Breast epithelium (tissue), 4 donors: ENCODE measurements at regions not wholly inside any gene's neighbourhood (a gene's known extent, or its start where the extent isn't known, plus 50 kb on each side); places are given as distances from the start of the nearest gene placed in this dataset.

Experiments used
- DNase-seq, 2 donors: peaks; one replicate each; pipeline ENCODE4 v3.0.0-alpha.2; 2019; ENCODE audit warnings: low spot score in 2 of 2
- H3K27ac ChIP-seq, 2 donors: fragments of 200-600 bp; sonication (generic) in 1 of 2; one replicate each; pipeline ENCODE4 v1.5.1; 2016 to 2019; ENCODE audit warnings: mild to moderate bottlenecking in 1 of 2
- H3K27me3 ChIP-seq, 2 donors: fragments of 200-600 bp; sonication (generic) in 1 of 2; one replicate each; pipeline versions ENCODE4 v1.5.1 to v1.6.0; 2017 to 2019; ENCODE audit warnings: control low read depth in 1 of 2, mild to moderate bottlenecking in 1 of 2
- H3K36me3 ChIP-seq: fragments of 200-600 bp; one replicate; pipeline ENCODE4 v1.5.1; 2019
- H3K4me1 ChIP-seq, 2 donors: fragments of 200-600 bp; sonication (generic); one replicate each; pipeline ENCODE4 v1.5.1; 2016 to 2019; ENCODE audit warnings: control low read depth in 1 of 2
- H3K4me3 ChIP-seq, 3 donors: fragments of 200-600 bp; sonication (generic); 1 replicate in 2 of 3; 2 replicates in 1 of 3; pipeline ENCODE4 v1.5.1; 2016 to 2019; ENCODE audit warnings: mild to moderate bottlenecking in 3 of 3, moderate library complexity in 2 of 3
- H3K9me3 ChIP-seq, 2 donors: fragments of 200-600 bp; sonication (generic) in 1 of 2; one replicate each; pipeline ENCODE4 v1.5.1; 2016 to 2019; ENCODE audit warnings: control low read depth in 1 of 2
- POLR2A ChIP-seq: fragments of 450-650 bp; IDR thresholded peaks from one replicate; pipeline ENCODE4 v1.6.1; 2016; ENCODE audit warnings: antibody characterized with exemption, mild to moderate bottlenecking, moderate library complexity
- POLR2AphosphoS5 ChIP-seq, 3 donors: sonication (generic); formaldehyde crosslinking; IDR thresholded peaks; one replicate each; pipeline ENCODE4 v1.6.1; 2017; ENCODE audit warnings: antibody characterized with exemption in 3 of 3
- intact Hi-C: fragments of 100-400 bp; cut with DNase I; formaldehyde crosslinking; loops from one replicate; pipeline ENCODE4 v1.15.1; 2023; ENCODE audit warnings: low total_unique reads
- TF ChIP-seq, protein P1 (sequence below), 3 donors: fragments of 450-650 bp; IDR thresholded peaks; one replicate each; pipeline ENCODE4 v1.5.1; 2016 to 2017; ENCODE audit warnings: antibody characterized with exemption in 3 of 3, mild to moderate bottlenecking in 3 of 3, moderate library complexity in 3 of 3

DNA sequence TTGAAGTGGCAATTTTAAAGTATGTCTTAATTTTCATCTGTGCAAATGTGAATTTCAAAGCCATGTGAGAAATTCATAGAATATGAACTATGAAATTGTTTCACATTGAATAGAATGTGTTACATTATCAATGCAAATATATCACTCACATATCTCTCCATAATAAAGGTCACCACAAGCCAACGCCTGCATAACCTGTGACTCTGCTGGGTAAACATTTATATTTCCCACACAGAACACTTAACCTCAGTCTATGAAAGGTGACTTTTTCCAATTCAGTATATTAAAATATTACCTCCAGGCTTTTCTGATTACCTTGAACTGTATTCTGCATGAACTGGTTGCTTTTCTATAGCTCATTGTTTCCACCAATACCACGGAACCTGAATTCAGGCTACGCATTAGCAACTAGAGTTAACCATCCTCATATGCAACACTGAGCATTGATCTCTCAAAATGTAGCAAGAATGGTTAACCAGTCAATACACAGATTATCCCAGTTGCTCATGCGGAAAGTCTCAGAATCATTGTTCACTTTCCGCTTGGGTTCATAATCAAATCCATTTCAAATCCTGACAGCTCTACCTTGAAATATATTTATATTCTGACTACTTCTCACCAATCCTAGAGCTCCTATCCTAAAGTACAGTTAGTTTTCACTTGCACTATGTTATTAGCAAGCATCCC lies 126.6 kb upstream of the TYRP1 start:
- H3K4me1 ChIP-seq, result no peaks in the 10 kb centered on the region
- no peaks in the 10 kb centered on the region for H3K36me3 ChIP-seq
- H3K27me3 ChIP-seq, result no peaks in the 10 kb centered on the region
- DNase-seq, result no peak
- H3K4me3 ChIP-seq, result no peak overlapping the region
- H3K27ac ChIP-seq, result no peak overlapping the region
- intact Hi-C loops, result no loop called here
- TF ChIP-seq POLR2AphosphoS5 (IDR thresholded peaks at IDR 0.05) (no peak), POLR2A (no peak)
- TF ChIP-seq, protein P1, sequence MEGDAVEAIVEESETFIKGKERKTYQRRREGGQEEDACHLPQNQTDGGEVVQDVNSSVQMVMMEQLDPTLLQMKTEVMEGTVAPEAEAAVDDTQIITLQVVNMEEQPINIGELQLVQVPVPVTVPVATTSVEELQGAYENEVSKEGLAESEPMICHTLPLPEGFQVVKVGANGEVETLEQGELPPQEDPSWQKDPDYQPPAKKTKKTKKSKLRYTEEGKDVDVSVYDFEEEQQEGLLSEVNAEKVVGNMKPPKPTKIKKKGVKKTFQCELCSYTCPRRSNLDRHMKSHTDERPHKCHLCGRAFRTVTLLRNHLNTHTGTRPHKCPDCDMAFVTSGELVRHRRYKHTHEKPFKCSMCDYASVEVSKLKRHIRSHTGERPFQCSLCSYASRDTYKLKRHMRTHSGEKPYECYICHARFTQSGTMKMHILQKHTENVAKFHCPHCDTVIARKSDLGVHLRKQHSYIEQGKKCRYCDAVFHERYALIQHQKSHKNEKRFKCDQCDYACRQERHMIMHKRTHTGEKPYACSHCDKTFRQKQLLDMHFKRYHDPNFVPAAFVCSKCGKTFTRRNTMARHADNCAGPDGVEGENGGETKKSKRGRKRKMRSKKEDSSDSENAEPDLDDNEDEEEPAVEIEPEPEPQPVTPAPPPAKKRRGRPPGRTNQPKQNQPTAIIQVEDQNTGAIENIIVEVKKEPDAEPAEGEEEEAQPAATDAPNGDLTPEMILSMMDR (IDR thresholded peaks at IDR 0.05), result no peak
- H3K9me3 ChIP-seq, result no peaks in the 10 kb centered on the region

DNA sequence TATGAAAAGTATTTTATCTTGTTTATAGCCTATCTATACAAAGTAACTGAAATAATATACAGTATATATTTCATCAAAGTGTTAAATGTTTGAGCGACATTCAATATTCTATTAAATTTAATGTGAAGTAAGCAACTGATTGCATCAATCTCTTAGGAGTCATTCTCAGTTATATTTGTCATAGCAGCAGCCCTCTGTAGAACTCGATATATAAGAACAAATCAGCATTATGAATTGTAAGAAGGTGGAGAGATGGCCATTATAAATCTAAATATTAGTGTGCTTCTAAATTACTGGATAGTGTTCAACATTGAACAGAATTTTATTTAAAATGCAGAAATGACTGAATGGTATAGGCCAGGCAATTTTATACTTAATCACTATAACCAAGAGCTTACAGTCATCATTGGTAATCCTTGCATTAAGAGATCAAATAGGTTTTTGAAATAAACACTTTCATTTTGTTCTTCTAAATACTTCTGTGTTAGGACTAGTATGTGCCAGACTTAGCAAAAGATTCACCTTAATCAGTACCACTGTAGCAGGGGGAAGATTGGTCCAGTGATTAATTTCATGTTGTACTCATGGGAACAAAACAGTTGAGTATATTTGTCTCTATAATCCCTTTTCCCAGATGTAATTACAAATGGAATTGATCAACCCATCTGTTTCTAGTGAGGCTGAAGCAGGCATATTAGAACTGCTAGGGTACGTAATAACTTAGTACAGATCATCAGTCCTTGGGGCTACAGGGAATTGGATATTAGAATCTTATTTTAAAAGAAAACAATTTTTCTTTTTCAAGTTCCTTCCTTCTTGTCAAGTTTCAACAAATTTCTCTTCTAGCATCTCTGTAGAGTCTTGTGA lies 108.3 kb upstream of the TYRP1 start:
- TF ChIP-seq POLR2AphosphoS5 (IDR thresholded peaks at IDR 0.05), result no peak
- Histone ChIP-seq H3K4me1 (no peaks in the 10 kb centered on the region), H3K27me3 (no peaks in the 10 kb centered on the region), H3K9me3 (no peaks in the 10 kb centered on the region), H3K4me3 (no peak overlapping the region), H3K36me3 (no peaks in the 10 kb centered on the region), H3K27ac (no peak overlapping the region)
- intact Hi-C loops, result no loop called here
- no peak for DNase-seq

DNA sequence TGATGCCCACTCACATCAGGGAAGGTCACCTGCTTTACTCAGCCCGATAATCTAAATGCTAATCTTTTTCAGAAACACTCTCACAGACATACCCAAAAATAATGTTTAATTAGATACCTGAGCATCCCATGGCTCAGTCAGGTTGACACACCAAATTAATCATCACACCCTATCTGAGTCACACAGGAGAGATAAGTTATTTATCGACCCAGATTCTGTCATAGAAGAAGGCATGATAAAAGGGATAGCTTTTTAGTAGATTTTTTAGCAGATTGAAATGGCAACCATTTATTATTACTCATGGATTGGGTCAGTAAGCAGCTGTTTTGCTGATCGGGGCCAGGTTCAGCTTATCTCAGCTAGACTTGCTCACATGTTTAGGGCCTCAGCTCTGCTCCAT lies 97.8 kb upstream of the TYRP1 start:
- no peaks in the 10 kb centered on the region for H3K4me1 ChIP-seq
- no peaks in the 10 kb centered on the region for H3K27me3 ChIP-seq
- H3K4me3 ChIP-seq, result no peak overlapping the region
- H3K9me3 ChIP-seq, result no peaks in the 10 kb centered on the region
- DNase-seq, result no peak
- intact Hi-C loops, result no loop called here
- no peaks in the 10 kb centered on the region for H3K36me3 ChIP-seq
- no peak overlapping the region for H3K27ac ChIP-seq
- TF ChIP-seq, protein P1 (IDR thresholded peaks at IDR 0.05), result no peak
- no peak for TF ChIP-seq POLR2A
- no peak for TF ChIP-seq POLR2AphosphoS5 (IDR thresholded peaks at IDR 0.05)

DNA sequence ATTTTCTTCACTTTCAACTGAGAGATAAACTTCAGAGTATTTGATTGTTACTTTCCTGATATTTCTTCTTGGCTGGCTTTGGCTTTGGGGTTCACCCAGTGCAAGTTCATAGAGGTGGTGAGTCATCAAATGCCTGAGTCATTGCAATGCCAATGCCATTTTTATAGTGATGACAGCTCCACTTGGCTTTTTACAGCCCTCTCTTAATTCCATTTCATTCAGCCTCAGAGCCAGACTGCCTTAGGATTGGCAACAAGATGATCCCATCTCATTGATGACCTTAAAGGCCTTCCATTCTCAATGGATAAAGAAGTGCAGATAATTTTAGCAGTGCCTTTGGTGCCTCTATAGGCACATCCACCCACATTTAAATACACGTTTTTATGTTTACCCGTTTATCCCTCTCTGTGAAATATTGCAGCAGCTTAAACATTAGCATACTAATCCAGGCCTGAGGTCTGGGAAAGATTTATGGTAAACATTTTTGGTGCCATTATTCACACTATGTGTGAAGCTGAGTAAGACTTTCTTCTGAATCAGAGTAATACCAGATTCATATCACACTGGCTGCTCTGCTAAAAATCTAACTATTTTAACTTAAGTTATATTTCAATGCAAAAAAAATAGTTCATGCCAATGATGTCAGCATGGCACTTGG lies 88.9 kb upstream of the TYRP1 start:
- Histone ChIP-seq H3K4me3 (no peak overlapping the region), H3K9me3 (no peaks in the 10 kb centered on the region), H3K36me3 (no peaks in the 10 kb centered on the region), H3K4me1 (no peaks in the 10 kb centered on the region), H3K27ac (no peak overlapping the region), H3K27me3 (no peaks in the 10 kb centered on the region)
- TF ChIP-seq POLR2AphosphoS5 (IDR thresholded peaks at IDR 0.05), result no peak
- TF ChIP-seq, protein P1 (IDR thresholded peaks at IDR 0.05), result no peak
- no peak for TF ChIP-seq POLR2A
- intact Hi-C loops, result no loop called here
- no peak for DNase-seq

DNA sequence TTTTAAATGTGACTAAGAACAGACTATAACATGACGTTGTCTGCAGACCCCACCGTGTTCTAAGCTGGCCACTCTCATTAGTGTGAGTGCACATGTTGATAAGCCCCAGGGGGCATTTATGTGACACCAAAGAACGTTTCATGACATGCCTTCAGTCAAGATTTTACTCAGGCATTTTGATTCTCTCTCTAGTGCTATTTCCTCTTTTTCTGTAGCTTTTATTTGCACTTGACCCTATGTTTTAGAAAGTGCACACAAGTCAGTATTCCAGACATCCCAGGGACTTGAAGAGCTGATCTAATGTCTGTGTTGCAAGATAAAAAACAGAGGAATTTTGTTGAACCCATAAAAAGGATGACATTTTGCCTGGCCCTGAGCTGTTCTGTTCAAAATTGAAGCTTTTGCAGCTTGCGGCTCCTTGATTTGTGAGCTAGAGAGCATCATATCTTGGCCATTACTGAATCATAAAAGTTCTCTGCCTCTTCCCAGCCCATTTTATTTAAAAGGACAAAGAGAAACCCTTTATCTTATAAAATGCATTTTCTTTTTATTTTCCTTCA lies 80.9 kb upstream of the TYRP1 start:
- H3K27ac ChIP-seq, result no peak overlapping the region
- no peaks in the 10 kb centered on the region for H3K27me3 ChIP-seq
- intact Hi-C loops, result no loop called here
- TF ChIP-seq POLR2AphosphoS5 (IDR thresholded peaks at IDR 0.05), result no peak
- TF ChIP-seq, protein P1 (IDR thresholded peaks at IDR 0.05), result no peak
- no peak for TF ChIP-seq POLR2A
- H3K9me3 ChIP-seq, result no peaks in the 10 kb centered on the region
- H3K4me3 ChIP-seq, result no peak overlapping the region
- DNase-seq, result no peak
- no peaks in the 10 kb centered on the region for H3K4me1 ChIP-seq
- no peaks in the 10 kb centered on the region for H3K36me3 ChIP-seq
